Mesenchymal stem cell (in vitro differentiated cells and primary cell): ENCODE measurements at regions not wholly inside any gene's neighbourhood (a gene's known extent, or its start where the extent isn't known, plus 50 kb on each side); places are given as distances from the start of the nearest gene placed in this dataset.

ENCODE experiments used
- DNase-seq: peaks from one replicate; pipeline ENCODE4 v3.0.0-alpha.2; 2013
- H2AFZ ChIP-seq: one replicate; pipeline ENCODE4 v1.6.1; 2013; ENCODE audit warnings: low read depth, mild to moderate bottlenecking, control low read depth, inconsistent platforms, low read length, moderate library complexity
- H2AK5ac ChIP-seq: 2 replicates; pipeline ENCODE4 v1.6.1; 2013; ENCODE audit warnings: low read length, moderate library complexity, mild to moderate bottlenecking, inconsistent platforms; ENCODE audit not compliant: severe bottlenecking
- H2BK120ac ChIP-seq: one replicate; pipeline ENCODE4 v1.6.1; 2013; ENCODE audit warnings: low read depth, mild to moderate bottlenecking, inconsistent platforms, low read length, moderate library complexity
- H2BK12ac ChIP-seq, 2 experiments: one replicate each; pipeline ENCODE4 v1.6.1; 2013; ENCODE audit warnings: inconsistent platforms in 2 of 2, low read length in 2 of 2, mild to moderate bottlenecking in 2 of 2, moderate library complexity in 2 of 2, control low read depth in 1 of 2
- H2BK15ac ChIP-seq: one replicate; pipeline ENCODE4 v1.6.1; 2013; ENCODE audit warnings: mild to moderate bottlenecking, low read depth, inconsistent platforms; ENCODE audit not compliant: poor library complexity, severe bottlenecking
- H2BK5ac ChIP-seq: 2 replicates; pipeline ENCODE4 v1.6.1; 2013; ENCODE audit warnings: low read depth, mild to moderate bottlenecking, low read length, control low read depth, inconsistent platforms; ENCODE audit not compliant: poor library complexity, severe bottlenecking
- H3K14ac ChIP-seq, 2 experiments: one replicate each; pipeline ENCODE4 v1.6.1; 2013; ENCODE audit warnings: inconsistent platforms in 2 of 2, low read length in 2 of 2, control low read depth in 1 of 2, mild to moderate bottlenecking in 1 of 2, moderate library complexity in 1 of 2
- H3K18ac ChIP-seq, 2 experiments: one replicate each; pipeline ENCODE4 v1.6.1; 2013; ENCODE audit warnings: inconsistent platforms in 2 of 2, low read length in 2 of 2, control low read depth in 1 of 2, low read depth in 1 of 2, mild to moderate bottlenecking in 1 of 2
- H3K23ac ChIP-seq, 2 experiments: one replicate each; pipeline ENCODE4 v1.6.1; 2013; ENCODE audit warnings: inconsistent platforms in 2 of 2, low read length in 2 of 2, mild to moderate bottlenecking in 2 of 2, moderate library complexity in 2 of 2, control low read depth in 1 of 2
- H3K27ac ChIP-seq: 2 replicates; pipeline ENCODE4 v1.5.1; 2013; ENCODE audit warnings: mild to moderate bottlenecking, moderate library complexity, low read length, control low read depth, inconsistent platforms; ENCODE audit not compliant: poor library complexity, severe bottlenecking
- H3K27me3 ChIP-seq, 2 experiments: 2 replicates each; pipeline versions ENCODE4 v1.6.1 to v1.7.0; 2013; ENCODE audit warnings: low read length in 2 of 2, mild to moderate bottlenecking in 2 of 2, moderate library complexity in 2 of 2, control low read depth in 1 of 2, inconsistent platforms in 1 of 2; ENCODE audit not compliant: control insufficient read depth in 1 of 2, insufficient read depth in 1 of 2
- H3K36me3 ChIP-seq, 2 experiments: 2 replicates each; pipeline versions ENCODE4 v1.6.1 to v1.7.0; 2013; ENCODE audit warnings: low read length in 2 of 2, control low read depth in 1 of 2, inconsistent platforms in 1 of 2, low read depth in 1 of 2, mild to moderate bottlenecking in 1 of 2; ENCODE audit not compliant: insufficient read depth in 2 of 2, control insufficient read depth in 1 of 2
- H3K4ac ChIP-seq, 2 experiments: one replicate each; pipeline ENCODE4 v1.6.1; 2013; ENCODE audit warnings: inconsistent platforms in 2 of 2, low read length in 2 of 2, mild to moderate bottlenecking in 2 of 2, moderate library complexity in 2 of 2, control low read depth in 1 of 2, low read depth in 1 of 2
- H3K4me1 ChIP-seq: 2 replicates; pipeline ENCODE4 v1.6.1; 2013; ENCODE audit warnings: low read depth, low read length, control low read depth; ENCODE audit not compliant: control insufficient read depth, insufficient read depth
- H3K4me2 ChIP-seq: 2 replicates; pipeline ENCODE4 v1.6.1; 2013; ENCODE audit warnings: low read length, mild to moderate bottlenecking, inconsistent platforms; ENCODE audit not compliant: poor library complexity, severe bottlenecking
- H3K4me3 ChIP-seq, 2 experiments: 2 replicates each; pipeline versions ENCODE4 v1.5.1 to v1.7.0; 2013; ENCODE audit warnings: low read length in 2 of 2, mild to moderate bottlenecking in 2 of 2, control low read depth in 1 of 2, low read depth in 1 of 2; ENCODE audit not compliant: insufficient read depth in 1 of 2
- H3K79me1 ChIP-seq: replicated peaks from 2 replicates; pipeline ENCODE4 v1.6.1; 2013; ENCODE audit warnings: mild to moderate bottlenecking, control low read depth, low read length, inconsistent platforms; ENCODE audit not compliant: poor library complexity, severe bottlenecking
- H3K9ac ChIP-seq: 2 replicates; pipeline ENCODE4 v1.7.0; 2013; ENCODE audit warnings: mild to moderate bottlenecking, low read length, moderate library complexity
- H3K9me3 ChIP-seq: 2 replicates; pipeline ENCODE4 v1.7.0; 2013; ENCODE audit warnings: mild to moderate bottlenecking, low read length; ENCODE audit not compliant: control insufficient read depth
- H4K8ac ChIP-seq: one replicate; pipeline ENCODE4 v1.6.1; 2013; ENCODE audit warnings: inconsistent platforms, mild to moderate bottlenecking, low read length, moderate library complexity
- H4K91ac ChIP-seq: one replicate; pipeline ENCODE4 v1.6.1; 2013; ENCODE audit warnings: mild to moderate bottlenecking, low read length, inconsistent platforms
- WGBS: methylation state at CpG from one replicate; pipeline ENCODE4 v1.1.7; 2013; ENCODE audit warnings: mixed read lengths; 5-methylcytosine and 5-hydroxymethylcytosine counted together

DNA sequence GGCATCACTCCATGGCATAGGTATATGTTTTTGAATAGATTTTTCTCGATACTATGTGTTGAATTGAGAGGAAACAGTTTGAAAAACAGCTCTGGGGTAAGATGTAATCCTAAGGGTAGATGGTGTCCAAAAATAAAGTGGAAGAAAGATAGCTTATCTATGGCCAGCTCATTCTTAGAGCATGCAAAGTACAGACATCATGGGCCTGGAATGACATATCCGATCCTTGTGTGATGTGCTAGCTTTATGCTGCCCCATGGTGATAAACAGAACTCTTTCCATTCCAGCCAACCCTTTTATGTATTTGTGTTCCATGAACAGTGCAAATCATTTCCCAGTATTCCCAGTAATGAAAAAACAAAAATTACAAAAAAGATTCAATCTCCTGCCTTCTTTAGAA, 390.2 kb upstream of the NXPH2 start:
- Histone ChIP-seq H3K27me3 (no peaks in the 10 kb centered on the region), H2BK15ac (no peak overlapping the region), H3K4me3 (no peak overlapping the region), H3K23ac (no peak overlapping the region), H2BK5ac (no peak overlapping the region), H3K4me2 (no peak overlapping the region), H2AK5ac (no peak overlapping the region), H3K4ac (no peak overlapping the region), H3K4me1 (no peaks in the 10 kb centered on the region), H2BK120ac (no peak overlapping the region), H3K14ac (no peak overlapping the region), H2BK12ac (no peak overlapping the region), H3K9me3 (no peaks in the 10 kb centered on the region), H2AFZ (no peak overlapping the region), H4K8ac (no peak overlapping the region), H3K18ac (no peak overlapping the region), H3K36me3 (no peaks in the 10 kb centered on the region), H4K91ac (no peak overlapping the region), H3K27ac (no peak overlapping the region), H3K9ac (no peak overlapping the region), H3K79me1 (no peaks in the 10 kb centered on the region)
- DNase-seq, result no peak
- WGBS, result 74% methylated on average over 2 of the region's 2 CpGs

DNA sequence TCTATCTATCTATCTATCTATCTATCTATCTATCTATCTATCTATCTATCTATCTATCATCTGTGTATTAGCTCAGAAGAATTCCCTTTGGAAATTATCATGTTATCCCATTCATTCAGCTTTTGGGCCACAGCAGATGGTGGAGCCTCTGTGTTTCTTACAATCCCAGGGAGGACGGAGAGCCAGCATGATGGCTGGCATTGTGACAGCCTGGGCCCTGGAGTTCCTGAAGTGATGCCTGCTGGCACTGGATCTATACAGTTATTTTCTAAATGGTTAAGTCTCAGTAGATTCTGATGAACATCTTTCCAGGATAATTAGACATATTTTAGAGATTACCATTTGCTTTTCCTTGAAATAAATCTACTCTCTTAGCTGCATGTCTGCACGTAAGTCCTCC, 385.4 kb upstream of the NXPH2 start:
- H3K23ac ChIP-seq, result no peak overlapping the region
- no peaks in the 10 kb centered on the region for H3K79me1 ChIP-seq
- H3K18ac ChIP-seq, result no peak overlapping the region
- no peaks in the 10 kb centered on the region for H3K36me3 ChIP-seq
- no peak overlapping the region for H2BK15ac ChIP-seq
- H3K27me3 ChIP-seq, result no peaks in the 10 kb centered on the region
- no peak overlapping the region for H3K4ac ChIP-seq
- no peaks in the 10 kb centered on the region for H3K9me3 ChIP-seq
- H3K4me2 ChIP-seq, result no peak overlapping the region
- no peak overlapping the region for H3K14ac ChIP-seq
- no peak for DNase-seq
- no peak overlapping the region for H3K9ac ChIP-seq
- H2BK5ac ChIP-seq, result no peak overlapping the region
- no peak overlapping the region for H2BK120ac ChIP-seq
- H3K4me1 ChIP-seq, result no peaks in the 10 kb centered on the region
- 89% methylated on average over 2 of the region's 2 CpGs for WGBS
- no peak overlapping the region for H3K27ac ChIP-seq
- H2AFZ ChIP-seq, result no peak overlapping the region
- no peak overlapping the region for H2BK12ac ChIP-seq
- no peak overlapping the region for H4K8ac ChIP-seq
- no peak overlapping the region for H4K91ac ChIP-seq
- no peak overlapping the region for H2AK5ac ChIP-seq
- H3K4me3 ChIP-seq, result no peak overlapping the region

DNA sequence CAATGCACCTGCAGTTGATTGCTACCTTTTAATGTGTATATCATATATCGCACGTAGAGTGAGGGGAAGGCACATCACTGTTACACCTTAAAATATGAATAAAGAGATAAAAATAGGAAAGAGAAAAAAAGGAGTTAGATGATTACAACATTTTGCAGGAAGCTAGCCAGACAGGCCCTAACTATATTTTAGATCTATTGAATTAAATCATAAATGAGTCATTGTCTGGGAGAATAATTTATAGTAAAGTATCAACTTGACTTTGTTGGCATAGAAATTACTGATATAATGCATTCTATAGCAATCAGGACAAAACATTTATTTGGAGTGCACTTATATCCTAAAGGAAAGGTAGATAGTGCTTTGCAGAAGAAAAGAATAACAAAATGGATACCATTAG, 384.9 kb upstream of the NXPH2 start:
- no CpG with 5 or more reads among the region's 2 CpGs for WGBS

DNA sequence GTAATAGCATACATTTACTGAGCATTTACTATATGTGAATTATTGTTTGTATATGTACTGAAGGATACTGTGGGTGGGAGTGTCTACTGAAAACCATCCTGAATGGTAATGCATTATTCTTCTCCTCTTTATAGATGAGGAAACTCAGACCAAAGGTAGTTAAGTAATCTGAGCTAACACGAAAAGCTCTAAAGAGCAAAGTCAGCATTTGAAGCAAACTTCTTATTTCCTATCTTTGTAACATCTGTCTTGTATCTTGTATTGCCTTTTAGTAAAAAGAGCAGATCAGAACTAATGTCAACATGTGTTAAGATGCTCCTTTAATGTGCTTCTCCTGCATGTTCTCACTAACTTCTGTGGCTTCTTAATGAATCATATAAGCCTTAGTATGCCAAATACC, 382.8 kb upstream of the NXPH2 start:
- no peak overlapping the region for H3K18ac ChIP-seq
- H4K91ac ChIP-seq, result no peak overlapping the region
- H2BK15ac ChIP-seq, result no peak overlapping the region
- H3K4me3 ChIP-seq, result no peak overlapping the region
- no peak for DNase-seq
- H3K14ac ChIP-seq, result no peak overlapping the region
- H3K4me1 ChIP-seq, result no peaks in the 10 kb centered on the region
- H3K4ac ChIP-seq, result no peak overlapping the region
- no peaks in the 10 kb centered on the region for H3K36me3 ChIP-seq
- no peak overlapping the region for H2BK120ac ChIP-seq
- WGBS, result no CpG with 5 or more reads among the region's 1 CpG
- H3K27ac ChIP-seq, result no peak overlapping the region
- H2BK5ac ChIP-seq, result no peak overlapping the region
- no peak overlapping the region for H3K9ac ChIP-seq
- H3K79me1 ChIP-seq, result no peaks in the 10 kb centered on the region
- H2AK5ac ChIP-seq, result no peak overlapping the region
- no peak overlapping the region for H4K8ac ChIP-seq
- no peak overlapping the region for H3K23ac ChIP-seq
- H2AFZ ChIP-seq, result no peak overlapping the region
- H2BK12ac ChIP-seq, result no peak overlapping the region
- H3K27me3 ChIP-seq, result no peaks in the 10 kb centered on the region
- no peaks in the 10 kb centered on the region for H3K9me3 ChIP-seq
- H3K4me2 ChIP-seq, result no peak overlapping the region

More for the DNA sequence above, 384.9 kb upstream of the NXPH2 start:
- Histone ChIP-seq H3K23ac (no peak overlapping the region), H2BK15ac (no peak overlapping the region), H3K27ac (no peak overlapping the region), H3K14ac (no peak overlapping the region), H3K4me1 (no peaks in the 10 kb centered on the region), H3K18ac (no peak overlapping the region), H2BK120ac (no peak overlapping the region), H3K4me3 (no peak overlapping the region), H2AFZ (no peak overlapping the region), H2AK5ac (no peak overlapping the region), H3K4me2 (no peak overlapping the region), H3K9ac (no peak overlapping the region), H2BK12ac (no peak overlapping the region), H4K8ac (no peak overlapping the region), H3K9me3 (no peaks in the 10 kb centered on the region), H3K36me3 (no peaks in the 10 kb centered on the region), H3K27me3 (no peaks in the 10 kb centered on the region), H3K4ac (no peak overlapping the region), H3K79me1 (no peaks in the 10 kb centered on the region), H2BK5ac (no peak overlapping the region), H4K91ac (no peak overlapping the region)
- no peak for DNase-seq
